Left ventricle myocardium inferior (tissue), 1 donor: ENCODE measurements at regions not wholly inside any gene's neighbourhood (a gene's known extent, or its start where the extent isn't known, plus 50 kb on each side); places are given as distances from the start of the nearest gene placed in this dataset.

Source experiments
- DNase-seq: peaks from one replicate; pipeline ENCODE4 v3.0.0-alpha.2; 2020
- H3K27ac ChIP-seq: fragments of 200-600 bp; replicated peaks from 2 replicates; pipeline ENCODE4 v1.8.0; 2021
- H3K27me3 ChIP-seq: fragments of 200-600 bp; 2 replicates; pipeline ENCODE4 v1.8.0; 2021; ENCODE audit warnings: low read depth
- H3K36me3 ChIP-seq: fragments of 200-600 bp; 2 replicates; pipeline ENCODE4 v1.8.0; 2021
- H3K4me1 ChIP-seq: fragments of 200-600 bp; 2 replicates; pipeline ENCODE4 v1.8.0; 2021
- H3K4me3 ChIP-seq: fragments of 200-600 bp; 2 replicates; pipeline ENCODE4 v1.8.0; 2021; ENCODE audit warnings: mild to moderate bottlenecking, moderate library complexity
- H3K9me3 ChIP-seq: fragments of 200-600 bp; replicated peaks from 2 replicates; pipeline ENCODE4 v1.8.0; 2021
- CTCF ChIP-seq: fragments of 200-600 bp; IDR thresholded peaks from 2 replicates; pipeline ENCODE4 v1.8.0; 2021; ENCODE audit warnings: antibody characterized with exemption, mild to moderate bottlenecking, borderline replicate concordance
- intact Hi-C: fragments of 100-400 bp; cut with micrococcal nuclease; formaldehyde crosslinking; loops from one replicate; pipeline ENCODE4 v1.11.0; 2022
- donor health status: DM: no; HTN: yes; CAD: no; lungs with severe emphysema.

GRCh38 chr4:153076861-153077260 lies 127.4 kb upstream of the TRIM2 start:
- TF ChIP-seq CTCF = no peak
- H3K27me3 ChIP-seq = no peaks in the 10 kb centered on the region
- H3K9me3 ChIP-seq = peaks cover 5% of the 10 kb centered on the region

GRCh38 chr4:153079857-153080391 lies 124.3 kb upstream of the TRIM2 start:
- H3K27me3 ChIP-seq = peaks cover 7% of the 10 kb centered on the region
- no peak overlapping the region for H3K27ac ChIP-seq
- peaks cover 2% of the 10 kb centered on the region for H3K4me1 ChIP-seq
- TF ChIP-seq CTCF = no peak
- peaks cover 5% of the 10 kb centered on the region for H3K9me3 ChIP-seq
- H3K36me3 ChIP-seq = no peaks in the 10 kb centered on the region
- no peak overlapping the region for H3K4me3 ChIP-seq
- intact Hi-C loops = loop anchor here (5.0 kb wide), 1 partner anchor 233 kb away; no protein-coding TSS in a partner anchor
- DNase-seq = no peak

More at GRCh38 chr4:153076861-153077260, 127.4 kb upstream of the TRIM2 start:
- H3K4me1 ChIP-seq = no peaks in the 10 kb centered on the region
- intact Hi-C loops = no loop called here
- no peaks in the 10 kb centered on the region for H3K36me3 ChIP-seq
- no peak for DNase-seq
- no peak overlapping the region for H3K4me3 ChIP-seq
- H3K27ac ChIP-seq = no peak overlapping the region

GRCh38 chr4:153081006-153081580 lies 123.2 kb upstream of the TRIM2 start:
- Histone ChIP-seq H3K9me3 (peaks cover 5% of the 10 kb centered on the region), H3K4me1 (peaks cover 4% of the 10 kb centered on the region), H3K4me3 (no peak overlapping the region), H3K36me3 (no peaks in the 10 kb centered on the region), H3K27me3 (peaks cover 7% of the 10 kb centered on the region), H3K27ac (no peak overlapping the region)
- no peak for DNase-seq
- no peak for TF ChIP-seq CTCF
- intact Hi-C loops = loop anchor here (5.0 kb wide), 1 partner anchor 234 kb away; no protein-coding TSS in a partner anchor

GRCh38 chr4:153081693-153082092 lies 122.5 kb upstream of the TRIM2 start:
- intact Hi-C loops = loop anchor here (5.0 kb wide), 1 partner anchor 234 kb away; no protein-coding TSS in a partner anchor
- no peak for DNase-seq
- Histone ChIP-seq H3K27me3 (peaks cover 7% of the 10 kb centered on the region), H3K27ac (no peak overlapping the region), H3K4me3 (no peak overlapping the region), H3K36me3 (no peaks in the 10 kb centered on the region), H3K9me3 (peaks cover 5% of the 10 kb centered on the region), H3K4me1 (peaks cover 4% of the 10 kb centered on the region)
- no peak for TF ChIP-seq CTCF

DNA sequence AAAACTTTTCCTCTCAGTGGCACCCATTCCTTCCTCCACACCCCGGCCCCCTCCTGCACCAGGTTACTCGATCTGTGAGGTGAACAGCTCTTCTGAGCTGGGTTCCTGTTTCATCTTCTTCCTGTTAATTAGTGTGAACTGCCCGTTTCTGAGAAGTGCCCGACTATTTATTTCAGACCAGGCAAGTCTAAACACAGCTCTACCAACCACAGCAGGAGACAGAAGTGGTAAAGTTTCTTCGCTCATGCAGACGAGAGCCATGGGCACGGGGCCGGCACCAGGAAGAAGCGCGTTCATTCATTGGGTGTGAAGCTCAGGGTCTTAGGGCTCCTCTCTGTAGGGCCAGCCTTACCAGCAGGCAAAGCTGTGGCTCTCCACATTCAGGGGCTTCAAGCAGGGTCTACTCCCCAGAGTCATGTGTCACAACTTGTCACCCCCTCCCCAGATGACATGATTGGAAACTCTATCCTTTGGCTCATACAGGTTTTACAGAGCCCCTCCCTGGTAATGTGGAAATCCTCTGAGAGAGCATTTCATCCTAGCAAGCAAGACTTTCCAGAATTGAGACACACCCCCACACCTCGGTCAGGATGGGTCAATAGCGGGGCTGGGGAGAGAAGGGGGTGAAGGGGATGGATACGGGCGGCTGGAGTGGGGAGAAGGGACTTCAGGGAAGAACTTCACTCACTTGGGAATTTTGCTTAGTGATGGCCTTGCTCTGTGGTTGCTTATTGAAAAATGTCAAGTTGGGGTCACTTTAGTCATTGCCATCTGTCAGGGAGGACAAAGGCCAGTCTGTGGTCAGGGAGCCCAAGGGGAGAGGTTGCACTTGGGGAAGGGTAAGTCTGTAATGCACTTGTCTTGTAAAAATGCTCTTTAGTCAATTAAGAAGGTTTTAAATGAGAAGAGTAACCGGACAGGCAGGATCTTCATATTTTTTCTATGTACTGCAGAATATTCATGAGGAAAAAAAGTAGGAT lies 121.6 kb upstream of the TRIM2 start:
- DNase-seq = no peak
- Histone ChIP-seq H3K36me3 (no peaks in the 10 kb centered on the region), H3K27me3 (peaks cover 7% of the 10 kb centered on the region), H3K4me1 (peaks cover 4% of the 10 kb centered on the region), H3K9me3 (peaks cover 5% of the 10 kb centered on the region), H3K4me3 (no peak overlapping the region), H3K27ac (no peak overlapping the region)
- intact Hi-C loops = loop anchor here (5.0 kb wide), 1 partner anchor 235 kb away; no protein-coding TSS in a partner anchor
- TF ChIP-seq CTCF = no peak
